Heart left ventricle (tissue), 16 donors: ENCODE measurements at regions not wholly inside any gene's neighbourhood (a gene's known extent, or its start where the extent isn't known, plus 50 kb on each side); places are given as distances from the start of the nearest gene placed in this dataset.
"Not testable (repeated sequence)": the region's sequence is repeated elsewhere in the genome, so short reads cannot be mapped to it uniquely, and the experiment has no call there.

Source experiments
- ATAC-seq, 4 donors: fragments of 200-7000 bp; cut with Tn5 transposase; one replicate each; pipeline ENCODE4 v1.9.1; 2020 to 2022; ENCODE audit warnings: moderate library complexity in 4 of 4, mild to moderate bottlenecking in 3 of 4, moderate number of reproducible peaks in 1 of 4
- DNase-seq, 5 donors: peaks; one replicate each; pipeline ENCODE4 v3.0.0-alpha.2; 2020
- H3K27ac ChIP-seq, 12 donors: fragments of 200-600 bp; sonication (generic) in 4 of 12; one replicate each; pipeline versions ENCODE4 v1.5.0 to v1.8.0; 2016 to 2022; ENCODE audit warnings: mild to moderate bottlenecking in 2 of 12
- H3K27me3 ChIP-seq, 9 donors: fragments of 200-600 bp; sonication (generic) in 2 of 9; one replicate each; pipeline versions ENCODE4 v1.5.1 to v1.8.0; 2016 to 2022; ENCODE audit warnings: mild to moderate bottlenecking in 3 of 9
- H3K36me3 ChIP-seq, 9 donors: fragments of 200-600 bp; sonication (generic) in 2 of 9; one replicate each; pipeline versions ENCODE4 v1.5.0 to v1.8.0; 2018 to 2022; ENCODE audit warnings: mild to moderate bottlenecking in 2 of 9
- H3K4me1 ChIP-seq, 12 donors: fragments of 200-600 bp; sonication (generic) in 4 of 12; one replicate each; pipeline versions ENCODE4 v1.5.0 to v1.8.0; 2016 to 2022; ENCODE audit warnings: mild to moderate bottlenecking in 3 of 12
- H3K4me3 ChIP-seq, 12 donors: fragments of 200-600 bp; sonication (generic) in 4 of 12; one replicate each; pipeline versions ENCODE4 v1.5.0 to v1.8.0; 2017 to 2022; ENCODE audit warnings: mild to moderate bottlenecking in 9 of 12, moderate library complexity in 4 of 12
- H3K9me3 ChIP-seq, 12 donors: fragments of 200-600 bp; sonication (generic) in 4 of 12; one replicate each; pipeline versions ENCODE4 v1.5.0 to v1.8.0; 2016 to 2022; ENCODE audit warnings: mild to moderate bottlenecking in 1 of 12
- CTCF ChIP-seq, 12 donors: fragments of 200-600 bp; sonication (generic) in 4 of 12; IDR thresholded peaks; one replicate each; pipeline versions ENCODE4 v1.5.0 to v1.8.0; 2018 to 2022; ENCODE audit warnings: antibody characterized with exemption in 12 of 12, mild to moderate bottlenecking in 5 of 12
- POLR2A ChIP-seq, 2 donors: fragments of 450-650 bp; IDR thresholded peaks; one replicate each; pipeline ENCODE4 v1.6.1; 2017; ENCODE audit warnings: antibody characterized with exemption in 2 of 2, mild to moderate bottlenecking in 2 of 2, moderate library complexity in 2 of 2
- WGBS, 4 donors: extraction: QIAGEN DNeasy Blood & Tissue Kit in 2 of 4; methylation state at CpG; one replicate each; pipeline versions ENCODE4 v1.1.5 to v1.1.7; 2013 to 2018; 5-methylcytosine and 5-hydroxymethylcytosine counted together
- intact Hi-C, 10 donors: fragments of 100-400 bp; cut with DNase I; formaldehyde crosslinking; loops; one replicate each; pipeline versions ENCODE4 v1.11.1 to v1.14.2; 2022
- donor health status: ischemic (EF 13 %, LVEDD 7.1; RV severe dilation, severe dysfunction).
- donor health status: healthy with polysubstance abuse.
- donor health status: DM: no; HTN: yes; CAD: no.
- donor health status: DM: no; HTN: no; CAD: no.
- donor health status: ischemic (EF 25% LVEDD 6.9; RV normal size, moderate dysfunction).
- donor health status: ischemic (EF 25% LVEDD 5.7; RV mildly dilated, moderate dysfunction).
- donor health status: healthy.
- donor health status: DM: yes; HTN: yes; CAD: no.
- donor health status: ischemic (EF 35%, LVEDD 5.7; RV mildly dilated, moderate dysfunction).
- donor health status: nonischemic (EF 11% LVEDD 7.7; RV severe dilation, severe dysfunction).
- donor health status: DM: yes; HTN: yes; CAD: no.
- donor health status: PGD.
- donor health status: ischemic (EF 29% LVEDD 5.4; RV normal size, mild dysfunction).
- donor health status: nonischemic (EF 23%, LVEDD 6.1; RV moderate dilation, normal function).

- no peak for ATAC-seq
- peaks cover 0 to 8% (median 0%) of the 10 kb centered on the region in 12 donors for H3K9me3 ChIP-seq
- intact Hi-C loops: no loop called here
- peaks cover 0 to 7% (median 0%) of the 10 kb centered on the region in 9 donors for H3K27me3 ChIP-seq
- WGBS, 4 donors: 83 to 97% (median 90%) methylated on average over 1 of the region's 1 CpG
- no peak for TF ChIP-seq CTCF (IDR thresholded peaks at IDR 0.05)
- TF ChIP-seq POLR2A (IDR thresholded peaks at IDR 0.05): no peak
- no peak overlapping the region for H3K4me3 ChIP-seq
- H3K36me3 ChIP-seq: no peaks in the 10 kb centered on the region
- no peak overlapping the region for H3K27ac ChIP-seq
- H3K4me1 ChIP-seq: peaks cover 0 to 4% (median 0%) of the 10 kb centered on the region in 12 donors
- DNase-seq: no peak
Observed at GRCh38 chr2:67900826-67901225, 162.0 kb downstream of the C1D start.

GRCh38 chr2:67904566-67904965 is 158.2 kb downstream of the C1D start:
- WGBS, 4 donors: 73 to 79% (median 75%) methylated on average over 3 of the region's 3 CpGs
- DNase-seq (no peak), ATAC-seq (no peak)
- intact Hi-C loops: no loop called here
- Histone ChIP-seq H3K9me3 (peaks cover 0 to 8% (median 0%) of the 10 kb centered on the region in 12 donors), H3K27ac (no peak overlapping the region), H3K4me3 (no peak overlapping the region), H3K36me3 (no peaks in the 10 kb centered on the region), H3K4me1 (no peaks in the 10 kb centered on the region), H3K27me3 (peaks cover 0 to 10% (median 0%) of the 10 kb centered on the region in 9 donors)
- TF ChIP-seq CTCF (IDR thresholded peaks at IDR 0.05) (no peak), POLR2A (IDR thresholded peaks at IDR 0.05) (no peak)

- Histone ChIP-seq H3K27ac (no peak overlapping the region), H3K4me1 (no peaks in the 10 kb centered on the region), H3K9me3 (peaks cover 0 to 8% (median 0%) of the 10 kb centered on the region in 12 donors), H3K27me3 (peaks cover 0 to 10% (median 0%) of the 10 kb centered on the region in 9 donors), H3K4me3 (no peak overlapping the region), H3K36me3 (no peaks in the 10 kb centered on the region)
- TF ChIP-seq CTCF (IDR thresholded peaks at IDR 0.05): no peak
- no peak for ATAC-seq
- WGBS, 4 donors: 54 to 63% (median 56%) methylated on average over 4 of the region's 4 CpGs
- no peak for DNase-seq
- intact Hi-C loops: no loop called here
Observed at GRCh38 chr2:67904966-67905365, 157.8 kb downstream of the C1D start.

- peaks cover 0 to 10% (median 0%) of the 10 kb centered on the region in 9 donors for H3K27me3 ChIP-seq
- H3K4me3 ChIP-seq, H3K4me1 ChIP-seq, H3K36me3 ChIP-seq, DNase-seq, H3K27ac ChIP-seq, ATAC-seq, intact Hi-C loops, H3K9me3 ChIP-seq: not testable (repeated sequence)
Observed at GRCh38 chr2:67906547-67906946, 156.3 kb downstream of the C1D start.

- H3K36me3 ChIP-seq: no peaks in the 10 kb centered on the region
- WGBS, 4 donors: 55 to 81% (median 67%) methylated on average over 2 of the region's 2 CpGs
- TF ChIP-seq CTCF (IDR thresholded peaks at IDR 0.05) (no peak), POLR2A (IDR thresholded peaks at IDR 0.05) (no peak)
- peak overlapping the region in 3 of 12 donors; percentile 22 to 67 (median 24) for H3K27ac ChIP-seq
- ATAC-seq (peak in 1 of 4 donors; percentile 60), DNase-seq (no peak)
- no peaks in the 10 kb centered on the region for H3K9me3 ChIP-seq
- peaks cover 0 to 3% (median 0%) of the 10 kb centered on the region in 9 donors for H3K27me3 ChIP-seq
- intact Hi-C loops: no loop called here
- H3K4me1 ChIP-seq: peaks cover 0 to 3% (median 0%) of the 10 kb centered on the region in 12 donors
- H3K4me3 ChIP-seq: no peak overlapping the region
Observed at GRCh38 chr2:67917332-67918054, 145.3 kb downstream of the C1D start.
